ENCODE measurements at regions not wholly inside any gene's neighbourhood (a gene's known extent, or its start where the extent isn't known, plus 50 kb on each side); places are given as distances from the start of the nearest gene placed in this dataset.

DNA sequence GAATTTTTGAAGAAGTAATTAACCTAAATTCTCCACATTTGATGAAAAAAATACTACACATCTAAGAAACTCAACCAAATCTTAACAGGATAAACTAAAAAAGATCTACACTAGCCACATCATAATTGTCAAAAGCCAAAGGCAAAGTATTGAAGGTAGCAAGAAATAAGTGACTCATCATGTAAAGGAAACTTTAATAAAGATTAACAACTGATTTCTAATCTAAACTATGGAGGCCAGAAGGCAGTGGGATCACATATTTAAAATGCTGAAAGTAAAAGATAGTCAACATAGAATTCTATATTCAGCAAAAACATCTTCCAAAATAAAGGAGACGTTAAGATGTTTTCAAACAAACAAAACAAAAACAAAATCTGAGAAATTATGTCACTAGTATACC, 2002.9 kb downstream of the MAT2B start:
- no peak for DNase-seq (ENCODE audit: insufficient read length, low spot score, missing footprints)
- Histone ChIP-seq H3K4me3 (ENCODE audit: insufficient read depth, low read length) (no peak overlapping the region), H3K36me3 (ENCODE audit: insufficient read depth, low read length) (no peaks in the 10 kb centered on the region), H3K79me2 (ENCODE audit: insufficient read depth, low read length) (no peaks in the 10 kb centered on the region), H3K4me1 (ENCODE audit: insufficient read depth, low read length) (no peaks in the 10 kb centered on the region), H4K20me1 (ENCODE audit: insufficient read depth, low read length) (no peaks in the 10 kb centered on the region), H3K9me3 (ENCODE audit: low read depth, low read length) (no peaks in the 10 kb centered on the region), H3K27me3 (ENCODE audit: insufficient read depth, low read length) (no peaks in the 10 kb centered on the region), H2AFZ (ENCODE audit: low read length) (no peak overlapping the region), H3K27ac (ENCODE audit: low read depth, low read length) (no peak overlapping the region), H3K4me2 (ENCODE audit: insufficient read depth, low read length) (no peak overlapping the region)
- TF ChIP-seq, protein P1, sequence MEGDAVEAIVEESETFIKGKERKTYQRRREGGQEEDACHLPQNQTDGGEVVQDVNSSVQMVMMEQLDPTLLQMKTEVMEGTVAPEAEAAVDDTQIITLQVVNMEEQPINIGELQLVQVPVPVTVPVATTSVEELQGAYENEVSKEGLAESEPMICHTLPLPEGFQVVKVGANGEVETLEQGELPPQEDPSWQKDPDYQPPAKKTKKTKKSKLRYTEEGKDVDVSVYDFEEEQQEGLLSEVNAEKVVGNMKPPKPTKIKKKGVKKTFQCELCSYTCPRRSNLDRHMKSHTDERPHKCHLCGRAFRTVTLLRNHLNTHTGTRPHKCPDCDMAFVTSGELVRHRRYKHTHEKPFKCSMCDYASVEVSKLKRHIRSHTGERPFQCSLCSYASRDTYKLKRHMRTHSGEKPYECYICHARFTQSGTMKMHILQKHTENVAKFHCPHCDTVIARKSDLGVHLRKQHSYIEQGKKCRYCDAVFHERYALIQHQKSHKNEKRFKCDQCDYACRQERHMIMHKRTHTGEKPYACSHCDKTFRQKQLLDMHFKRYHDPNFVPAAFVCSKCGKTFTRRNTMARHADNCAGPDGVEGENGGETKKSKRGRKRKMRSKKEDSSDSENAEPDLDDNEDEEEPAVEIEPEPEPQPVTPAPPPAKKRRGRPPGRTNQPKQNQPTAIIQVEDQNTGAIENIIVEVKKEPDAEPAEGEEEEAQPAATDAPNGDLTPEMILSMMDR (IDR thresholded peaks at IDR 0.05; ENCODE audit: extremely low read depth, low read depth, low read length): no peak

DNA sequence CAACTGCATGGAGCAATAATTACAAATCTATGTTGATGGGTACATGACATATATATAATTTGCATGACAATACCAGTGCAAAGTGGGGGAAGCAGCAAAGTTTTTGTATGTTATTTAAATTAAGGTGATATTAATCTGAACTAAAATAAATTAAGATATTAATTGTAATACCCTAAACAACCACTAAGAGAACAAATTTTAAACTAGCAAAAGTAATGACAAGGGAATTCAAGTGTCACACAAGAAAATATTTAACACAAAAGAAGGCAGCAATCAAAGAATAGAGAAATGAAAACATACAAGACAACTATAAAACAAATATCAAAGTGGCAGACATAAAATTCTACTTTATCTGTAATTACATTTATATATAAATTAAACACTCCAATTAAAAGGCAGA, 2003.4 kb downstream of the MAT2B start:
- no peaks in the 10 kb centered on the region for H3K79me2 ChIP-seq (ENCODE audit: insufficient read depth, low read length)
- H3K9me3 ChIP-seq (ENCODE audit: low read depth, low read length): no peaks in the 10 kb centered on the region
- no peaks in the 10 kb centered on the region for H3K4me1 ChIP-seq (ENCODE audit: insufficient read depth, low read length)
- H3K27me3 ChIP-seq (ENCODE audit: insufficient read depth, low read length): no peaks in the 10 kb centered on the region
- TF ChIP-seq, protein P1 (IDR thresholded peaks at IDR 0.05; ENCODE audit: extremely low read depth, low read depth, low read length): no peak
- H3K4me2 ChIP-seq (ENCODE audit: insufficient read depth, low read length): no peak overlapping the region
- H3K4me3 ChIP-seq (ENCODE audit: insufficient read depth, low read length): no peak overlapping the region
- no peak overlapping the region for H3K27ac ChIP-seq (ENCODE audit: low read depth, low read length)
- H2AFZ ChIP-seq (ENCODE audit: low read length): no peak overlapping the region
- no peak for DNase-seq (ENCODE audit: insufficient read length, low spot score, missing footprints)
- H3K36me3 ChIP-seq (ENCODE audit: insufficient read depth, low read length): no peaks in the 10 kb centered on the region
- no peaks in the 10 kb centered on the region for H4K20me1 ChIP-seq (ENCODE audit: insufficient read depth, low read length)

DNA sequence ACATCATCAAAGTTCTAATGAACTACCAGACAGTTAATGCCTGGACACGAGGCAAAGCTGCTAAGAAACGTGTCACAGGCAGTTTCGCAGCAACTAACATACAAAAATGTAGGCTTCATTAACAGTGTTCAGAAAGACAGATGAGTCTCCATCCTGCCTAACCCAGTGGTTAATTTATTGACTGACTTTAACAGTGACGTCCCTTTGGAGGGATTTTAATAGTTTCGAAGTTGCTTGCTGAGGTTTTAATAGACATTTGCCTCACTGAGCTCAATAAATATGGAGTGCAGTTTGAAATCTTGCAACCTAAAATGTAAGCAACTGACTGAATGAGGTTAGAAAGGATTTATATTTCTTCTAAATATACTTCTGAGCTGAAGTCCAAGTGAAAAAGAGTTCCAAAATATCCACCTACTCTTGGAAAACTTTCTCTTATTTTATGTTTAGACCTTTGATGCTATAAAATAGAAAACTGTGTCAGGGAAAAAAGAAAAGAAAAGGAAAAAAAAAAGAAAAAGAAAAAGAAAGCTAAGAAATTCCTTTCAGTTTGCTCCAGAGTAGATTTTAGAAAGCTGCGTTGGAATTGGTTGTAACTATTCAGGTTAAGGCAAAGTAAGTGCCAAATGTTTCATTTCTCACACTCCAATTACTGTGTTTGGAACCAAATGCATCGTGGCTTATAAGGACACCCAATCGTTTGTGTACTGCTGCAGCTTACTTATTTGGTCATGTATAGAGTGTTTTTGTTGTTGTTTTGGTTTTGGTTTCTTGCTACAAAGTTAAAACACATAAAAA, 2016.6 kb downstream of the MAT2B start:
- H3K4me3 ChIP-seq (ENCODE audit: insufficient read depth, low read length): no peak overlapping the region
- DNase-seq (ENCODE audit: insufficient read length, low spot score, missing footprints): no peak
- peaks cover 2% of the 10 kb centered on the region for H3K9me3 ChIP-seq (ENCODE audit: low read depth, low read length)
- no peak overlapping the region for H3K27ac ChIP-seq (ENCODE audit: low read depth, low read length)
- H4K20me1 ChIP-seq (ENCODE audit: insufficient read depth, low read length): no peaks in the 10 kb centered on the region
- H3K36me3 ChIP-seq (ENCODE audit: insufficient read depth, low read length): no peaks in the 10 kb centered on the region
- no peak overlapping the region for H2AFZ ChIP-seq (ENCODE audit: low read length)
- TF ChIP-seq, protein P1 (IDR thresholded peaks at IDR 0.05; ENCODE audit: extremely low read depth, low read depth, low read length): no peak
- no peaks in the 10 kb centered on the region for H3K27me3 ChIP-seq (ENCODE audit: insufficient read depth, low read length)
- H3K79me2 ChIP-seq (ENCODE audit: insufficient read depth, low read length): no peaks in the 10 kb centered on the region
- H3K4me1 ChIP-seq (ENCODE audit: insufficient read depth, low read length): no peaks in the 10 kb centered on the region
- H3K4me2 ChIP-seq (ENCODE audit: insufficient read depth, low read length): no peak overlapping the region

DNA sequence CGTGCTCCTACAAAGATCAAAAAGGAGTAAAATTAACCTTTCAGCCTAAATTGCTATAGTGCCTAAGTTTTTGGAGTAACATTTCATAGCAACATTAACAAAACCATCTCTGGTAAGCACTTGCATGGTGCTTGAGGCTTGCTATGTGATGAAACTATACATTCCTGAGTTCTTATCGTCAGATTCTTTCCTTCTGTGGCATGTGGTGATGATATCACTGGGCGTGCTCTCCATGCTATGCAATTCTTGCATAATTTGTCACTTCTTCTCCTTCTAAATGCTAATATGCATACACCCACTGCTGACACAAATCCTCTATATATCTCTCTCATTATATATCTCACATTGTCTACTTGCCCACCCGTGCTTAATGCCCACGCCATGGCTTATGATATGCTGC, 2019.9 kb downstream of the MAT2B start:
- no peak overlapping the region for H3K27ac ChIP-seq (ENCODE audit: low read depth, low read length)
- H3K27me3 ChIP-seq (ENCODE audit: insufficient read depth, low read length): no peaks in the 10 kb centered on the region
- DNase-seq (ENCODE audit: insufficient read length, low spot score, missing footprints): no peak
- TF ChIP-seq, protein P1 (IDR thresholded peaks at IDR 0.05; ENCODE audit: extremely low read depth, low read depth, low read length): no peak
- H3K4me2 ChIP-seq (ENCODE audit: insufficient read depth, low read length): no peak overlapping the region
- H3K4me3 ChIP-seq (ENCODE audit: insufficient read depth, low read length): no peak overlapping the region
- H3K9me3 ChIP-seq (ENCODE audit: low read depth, low read length): peaks cover 5% of the 10 kb centered on the region
- H4K20me1 ChIP-seq (ENCODE audit: insufficient read depth, low read length): no peaks in the 10 kb centered on the region
- H3K79me2 ChIP-seq (ENCODE audit: insufficient read depth, low read length): no peaks in the 10 kb centered on the region
- no peak overlapping the region for H2AFZ ChIP-seq (ENCODE audit: low read length)
- no peaks in the 10 kb centered on the region for H3K4me1 ChIP-seq (ENCODE audit: insufficient read depth, low read length)
- H3K36me3 ChIP-seq (ENCODE audit: insufficient read depth, low read length): no peaks in the 10 kb centered on the region
